Fibroblast of skin of left quadriceps (primary cell): ENCODE measurements at regions not wholly inside any gene's neighbourhood (a gene's known extent, or its start where the extent isn't known, plus 50 kb on each side); places are given as distances from the start of the nearest gene placed in this dataset.
"Not testable (repeated sequence)": the region's sequence is repeated elsewhere in the genome, so short reads cannot be mapped to it uniquely, and the experiment has no call there.

ENCODE experiments used
- DNase-seq, 2 experiments: peaks; one replicate each; pipeline ENCODE4 v3.0.0-alpha.2; 2013; ENCODE audit warnings: low read depth in 2 of 2

DNA sequence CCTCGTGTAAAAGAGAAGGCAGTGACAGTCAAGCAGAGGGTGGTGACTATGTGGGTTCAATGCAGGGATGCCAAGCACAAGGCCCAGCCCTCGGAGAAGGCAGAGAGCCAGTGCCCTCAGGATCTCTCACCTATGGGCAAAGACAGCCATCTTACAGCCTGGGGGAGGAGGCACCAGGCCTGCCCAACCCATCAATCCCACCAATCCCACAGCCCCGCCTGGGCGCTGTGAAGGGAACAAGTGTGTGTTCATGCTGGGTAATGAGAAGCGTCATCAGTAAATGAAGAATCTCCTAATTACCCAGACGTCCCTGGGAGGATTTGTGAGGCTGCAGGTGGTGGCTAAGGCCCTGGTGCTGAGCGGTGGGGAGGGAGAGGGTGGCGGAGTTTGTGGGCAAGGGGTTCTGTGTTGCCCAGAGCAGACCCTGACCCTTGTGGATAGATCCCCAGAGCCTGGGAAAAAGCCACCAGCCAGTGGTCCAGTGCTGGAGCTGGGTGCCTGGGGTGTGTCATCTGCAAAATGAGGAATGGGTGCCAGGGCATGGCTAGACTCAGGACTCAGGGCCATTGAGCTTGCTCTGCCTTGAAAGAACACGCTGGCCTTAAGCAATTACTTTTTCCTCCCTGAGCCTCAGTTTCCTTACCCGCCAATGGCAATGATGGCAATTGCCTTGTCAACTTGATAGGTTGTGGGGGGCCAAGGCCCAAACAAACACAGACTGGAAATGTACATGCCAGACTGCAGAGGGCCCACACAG lies 128.1 kb upstream of the UNC5B start:
- no peak for DNase-seq

DNA sequence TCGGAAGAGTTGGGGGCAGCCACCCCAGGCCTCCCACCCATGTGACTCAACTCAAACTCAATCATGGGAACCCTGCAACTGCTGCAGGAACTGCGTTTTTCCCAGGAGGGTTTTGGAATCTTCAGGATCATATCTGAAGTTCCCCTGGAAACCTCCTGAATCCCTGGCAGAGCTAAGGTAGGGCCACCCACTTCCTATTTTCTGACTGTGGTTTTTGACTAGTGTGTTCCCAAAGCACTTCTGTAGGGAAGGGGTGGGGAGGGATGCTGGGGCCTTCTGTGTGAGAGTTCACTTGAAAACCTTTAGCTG lies 127.6 kb upstream of the UNC5B start:
- DNase-seq, result no peak

DNA sequence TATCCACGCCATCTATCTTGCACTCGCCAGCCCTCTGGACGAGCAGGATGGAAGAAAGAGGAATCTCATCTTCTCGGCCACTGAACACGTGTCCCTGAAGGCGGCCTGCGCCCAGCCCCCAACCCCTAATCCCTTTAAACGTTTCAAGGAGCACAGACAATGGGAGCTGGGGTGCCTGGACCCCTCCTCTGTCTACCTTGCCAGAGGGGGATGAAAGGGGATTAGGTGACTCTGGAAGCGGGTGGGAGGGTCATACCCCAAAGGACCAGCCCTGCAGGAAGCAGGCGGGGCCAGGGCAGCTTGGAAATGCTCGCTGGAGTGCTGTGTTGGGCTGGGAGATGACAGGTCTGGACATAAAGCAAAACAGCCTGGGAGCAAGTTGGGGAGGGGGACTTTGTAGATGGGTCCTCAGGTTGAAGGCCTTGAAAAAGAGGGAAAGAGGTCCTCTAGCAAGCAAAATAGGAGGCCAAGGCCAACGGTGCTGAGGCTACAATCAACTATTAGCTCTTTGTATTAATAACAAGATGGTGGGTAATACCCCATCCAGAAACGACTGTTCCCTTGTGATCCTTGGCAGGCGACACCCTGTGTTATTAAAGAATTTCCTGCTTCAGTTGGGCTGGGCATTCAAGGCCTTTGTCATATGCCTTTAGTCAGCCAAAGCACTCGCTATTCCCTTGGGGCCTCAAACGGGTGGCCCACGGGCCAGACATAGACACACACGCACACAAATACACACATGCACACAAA lies 126.5 kb upstream of the UNC5B start:
- no peak for DNase-seq

DNA sequence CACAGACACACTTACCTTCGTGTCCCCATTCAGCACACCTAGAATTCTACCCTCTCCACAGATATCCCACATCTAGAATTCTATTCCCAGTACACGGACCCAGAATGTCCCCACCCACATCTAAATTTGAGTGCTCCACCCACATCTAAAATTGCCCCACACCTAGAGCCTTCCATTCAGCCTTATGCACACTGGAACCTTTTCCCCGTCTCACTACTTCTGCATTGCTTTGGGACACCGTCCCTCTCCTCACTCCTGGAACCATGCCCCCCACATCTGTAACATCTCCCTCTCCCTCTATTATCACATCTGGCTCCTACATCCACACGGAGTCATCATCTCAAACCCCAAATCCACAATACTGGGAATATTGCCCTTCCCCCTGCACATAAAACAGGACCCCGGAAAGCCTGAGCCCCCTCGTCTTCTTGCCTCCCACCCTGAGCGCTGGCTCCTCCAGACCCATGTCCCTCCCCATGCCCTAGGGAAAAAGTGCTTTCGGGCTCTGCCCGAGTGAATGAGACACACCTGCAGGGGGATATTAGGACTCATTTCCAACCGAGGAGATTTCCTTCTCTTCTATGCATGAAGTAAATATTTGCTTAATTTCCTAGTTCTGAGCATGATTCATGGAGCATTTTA lies 125.8 kb upstream of the UNC5B start:
- no peak for DNase-seq

DNA sequence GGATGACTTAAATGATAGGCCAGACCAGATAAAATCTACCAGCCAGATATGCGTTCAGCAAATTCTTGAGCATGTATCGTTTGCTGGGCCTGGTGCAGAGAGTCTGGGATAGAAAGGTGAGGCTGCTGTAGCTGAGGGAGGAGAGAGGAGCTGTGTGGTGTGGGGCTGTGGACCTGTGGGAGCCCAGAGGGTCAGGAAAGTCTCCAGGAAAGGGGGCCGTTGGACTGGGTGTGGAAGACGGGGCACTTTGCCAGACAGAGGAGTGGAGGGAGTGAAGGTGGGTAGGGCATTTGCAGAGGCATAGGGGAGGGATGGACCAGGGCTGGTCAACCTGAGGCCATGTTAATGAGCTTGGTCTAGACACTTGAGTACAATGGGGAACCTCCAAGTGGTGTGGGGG lies 124.7 kb upstream of the UNC5B start:
- DNase-seq, result no peak

DNA sequence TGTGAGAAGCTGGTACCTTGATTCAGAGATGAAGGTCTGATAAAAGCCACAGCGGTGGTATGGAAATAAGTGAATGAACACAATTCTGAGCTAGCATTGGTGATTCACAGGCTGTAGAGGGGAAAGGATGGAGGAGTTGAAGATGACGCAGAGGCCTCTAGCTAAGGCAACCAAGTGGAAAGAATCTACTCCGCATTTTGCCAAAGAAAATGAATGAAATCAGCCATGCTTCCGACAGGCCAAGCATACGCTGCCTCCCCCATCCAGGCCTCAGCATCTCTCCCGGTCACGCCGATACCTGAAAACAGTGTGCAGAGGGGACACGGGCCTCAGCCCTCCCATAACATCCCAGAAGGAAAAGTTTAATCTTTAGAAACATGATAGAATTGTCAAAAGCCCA lies 124.3 kb upstream of the UNC5B start:
- no peak for DNase-seq

DNA sequence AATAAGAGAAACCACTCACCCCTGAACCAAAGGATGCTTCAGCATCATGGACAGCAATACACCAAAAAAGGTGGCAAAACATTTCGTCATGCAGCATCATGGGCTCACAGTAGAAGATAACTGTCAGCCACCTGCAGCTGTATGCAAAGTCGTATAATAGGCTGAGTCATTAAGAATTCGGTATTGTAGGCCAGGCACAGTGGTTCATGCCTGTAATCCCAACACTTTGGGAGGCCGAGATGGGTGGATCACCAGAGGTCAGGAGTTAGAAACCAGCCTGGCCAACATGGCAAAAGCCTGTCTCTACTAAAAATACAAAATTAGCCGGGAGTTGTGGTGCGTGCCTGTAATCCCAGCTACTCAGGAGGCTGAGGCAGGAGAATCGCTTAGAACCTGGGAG lies 123.8 kb upstream of the UNC5B start:
- not testable (repeated sequence) for DNase-seq

DNA sequence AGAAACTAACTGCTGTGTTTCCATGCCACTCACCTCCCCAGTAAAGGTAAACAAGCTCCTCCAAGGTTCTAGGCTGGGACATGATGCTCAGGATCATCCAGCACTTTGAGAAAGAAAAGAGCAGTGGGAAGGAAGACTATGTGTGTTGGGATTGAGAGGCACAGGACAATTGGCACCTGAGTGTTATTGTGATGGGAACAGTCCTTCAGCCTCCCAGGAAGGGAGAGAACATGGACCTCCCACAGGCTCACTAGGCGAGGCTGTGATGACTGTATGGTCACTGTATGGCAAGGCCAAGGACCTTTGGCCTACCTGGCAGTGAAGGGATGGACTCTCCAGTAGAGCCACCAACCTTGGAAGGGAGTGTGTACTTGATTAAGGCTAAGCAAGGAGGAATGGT lies 123.2 kb upstream of the UNC5B start:
- no peak for DNase-seq

DNA sequence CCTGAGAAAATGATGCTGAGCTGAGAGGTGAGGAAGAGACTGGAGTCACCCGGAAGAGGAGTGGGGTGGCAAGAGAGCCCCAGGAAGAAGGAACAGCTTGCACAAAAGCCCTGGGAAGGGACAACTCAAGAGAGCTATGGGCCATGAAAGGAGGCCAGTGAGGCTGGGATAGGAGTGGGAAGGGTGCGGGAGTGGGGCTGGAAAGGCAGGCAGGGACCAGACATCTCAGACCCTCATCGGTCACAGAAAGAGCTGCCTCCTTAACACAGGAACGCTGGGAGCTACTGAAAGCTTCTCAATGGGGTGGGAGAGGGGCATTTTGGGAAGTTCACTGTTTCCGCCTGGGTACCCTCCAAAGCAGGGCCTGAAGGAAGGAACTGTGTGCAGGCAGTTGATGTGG lies 122.0 kb upstream of the UNC5B start:
- DNase-seq, result no peak

DNA sequence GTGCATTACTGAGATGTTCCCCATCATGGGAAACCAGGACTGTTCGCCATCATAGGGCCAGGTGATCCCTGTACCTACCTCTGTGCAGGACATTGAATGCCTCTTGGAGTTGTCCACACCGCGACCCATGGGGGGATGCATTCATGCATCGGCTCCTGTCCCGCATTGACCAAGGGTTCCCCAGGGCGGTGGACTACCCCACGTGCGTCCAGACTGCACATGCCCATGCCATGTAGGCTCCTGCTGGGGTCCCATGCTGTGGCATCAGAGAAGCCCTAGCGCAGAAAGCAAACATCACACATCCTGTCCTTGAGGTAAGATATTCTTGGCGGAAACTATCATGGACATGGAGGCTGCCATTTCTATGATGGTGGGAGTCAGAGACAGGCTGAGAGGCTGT lies 121.6 kb upstream of the UNC5B start:
- DNase-seq, result no peak

DNA sequence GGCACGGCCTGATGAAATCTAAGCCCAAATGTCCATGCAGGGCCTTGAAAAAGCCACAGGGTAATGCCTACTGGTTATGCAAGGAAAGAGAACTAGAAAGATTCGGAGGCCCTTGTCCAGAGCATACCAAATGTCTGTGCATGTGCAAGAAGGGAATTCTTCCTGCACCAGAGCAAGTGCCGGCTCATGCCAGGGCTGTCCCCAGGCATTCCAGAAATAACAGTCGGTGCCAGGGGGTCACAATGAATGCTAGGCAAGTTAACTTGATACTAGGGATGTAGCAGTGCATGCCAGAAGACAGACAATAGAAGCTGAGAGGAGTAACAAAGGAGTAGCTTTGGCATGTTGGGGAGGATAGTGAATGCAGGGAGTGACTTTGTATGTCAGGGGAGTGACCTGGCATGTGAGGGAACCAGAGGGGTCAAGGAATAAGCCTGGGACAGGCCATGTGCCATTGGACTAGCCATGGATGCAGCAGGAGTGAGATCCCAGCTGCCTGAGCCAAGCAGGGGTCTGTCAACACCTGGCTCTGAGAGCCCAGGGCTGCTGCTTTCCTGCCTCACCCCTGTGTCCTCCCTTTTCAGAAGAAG lies 119.5 kb upstream of the UNC5B start:
- DNase-seq, result no peak

DNA sequence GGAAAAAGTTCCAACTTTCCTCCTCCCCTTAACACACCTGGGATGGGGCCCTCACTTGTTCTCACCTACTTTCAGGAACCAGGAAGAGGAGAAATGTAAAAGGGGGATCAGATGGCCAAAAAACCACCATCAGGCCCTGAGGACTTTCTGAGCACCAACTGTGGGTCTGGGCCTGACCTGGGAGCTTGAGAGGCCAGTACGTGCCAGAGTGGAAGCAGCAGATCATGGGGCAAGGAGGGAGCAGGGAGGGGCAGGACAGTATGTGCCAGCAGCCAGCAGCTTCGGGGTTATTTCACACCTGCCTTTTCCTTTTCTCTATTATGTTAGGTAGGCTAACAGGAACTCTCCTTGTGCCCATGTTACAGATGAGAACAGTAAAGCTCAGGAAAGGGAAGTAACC lies 118.8 kb upstream of the UNC5B start:
- no peak for DNase-seq

DNA sequence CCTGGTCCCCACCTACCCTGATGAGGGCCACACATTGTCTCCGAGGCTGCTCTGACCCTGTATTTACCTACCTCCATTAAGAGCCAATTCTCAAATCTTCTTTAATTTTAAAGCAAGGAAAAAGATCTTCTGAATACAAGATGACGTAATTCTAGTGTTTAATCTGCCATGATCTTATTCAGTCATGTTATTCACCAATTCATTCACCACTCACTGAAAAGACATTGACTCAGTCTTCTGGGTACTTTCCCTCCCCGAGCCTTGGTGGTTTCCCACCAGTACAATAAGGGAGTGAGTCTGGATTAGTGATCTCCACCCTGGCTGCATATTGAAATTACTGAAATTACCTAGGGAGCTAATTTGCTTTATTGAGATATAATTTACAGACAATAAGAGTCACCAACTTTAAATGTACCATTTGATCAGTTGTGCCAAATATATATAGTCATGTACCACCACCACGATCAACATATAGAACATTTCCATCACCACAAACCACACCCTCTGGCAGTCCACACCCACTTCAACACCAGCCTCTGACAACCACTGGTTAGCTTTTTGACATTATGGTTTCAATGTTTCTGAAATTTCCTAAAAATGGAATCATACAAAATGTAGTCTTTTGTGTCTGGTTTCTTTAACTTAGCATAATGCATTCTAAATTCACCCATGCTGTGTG lies 117.5 kb upstream of the UNC5B start:
- DNase-seq, result no peak

DNA sequence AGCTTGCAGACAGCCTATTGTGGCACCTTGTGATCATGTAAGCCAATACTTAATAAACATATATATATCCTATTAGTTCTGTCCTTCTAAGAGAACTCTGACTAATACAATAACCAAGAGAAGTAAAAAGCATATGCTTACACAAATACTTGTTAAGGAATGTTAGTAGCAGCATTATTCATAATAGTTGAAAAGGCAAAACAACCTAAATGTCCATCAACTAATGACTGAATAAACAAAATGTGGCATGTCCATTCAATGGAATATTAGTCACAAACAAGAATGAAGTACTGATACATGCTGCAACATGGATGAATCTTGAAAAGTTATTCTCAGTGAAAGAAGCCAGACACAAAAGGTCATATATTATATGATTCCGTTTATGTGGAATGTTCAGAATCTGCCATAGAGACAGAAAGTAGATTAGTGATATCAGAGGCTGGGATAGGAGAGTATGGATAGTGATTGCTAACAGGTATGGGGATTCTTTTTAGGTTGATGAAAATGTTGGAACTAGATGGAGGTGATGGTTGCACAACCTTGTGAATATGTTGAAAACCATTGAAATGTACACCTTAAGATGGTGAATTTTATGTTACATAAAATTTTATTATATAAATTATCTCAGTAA lies 112.5 kb upstream of the UNC5B start:
- no peak for DNase-seq

DNA sequence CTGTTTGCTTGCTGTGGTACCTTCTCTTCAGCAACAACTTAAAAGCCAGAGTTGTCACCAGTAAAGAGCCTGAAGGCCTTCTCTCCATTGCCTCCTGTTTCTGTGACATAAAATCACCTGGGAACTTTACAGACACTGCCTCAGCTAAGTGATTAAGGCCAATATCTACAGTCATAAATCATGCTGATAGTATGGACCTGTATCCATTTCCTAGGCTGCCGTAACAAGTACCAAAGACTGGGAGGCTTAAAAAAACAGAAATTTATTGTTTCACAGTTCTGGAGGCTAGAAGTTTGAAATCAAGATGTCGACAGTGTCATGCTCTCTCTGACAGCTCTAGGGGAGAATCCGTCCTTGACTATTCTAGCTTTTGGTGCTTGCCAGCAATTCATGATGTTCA lies 108.4 kb upstream of the UNC5B start:
- no peak for DNase-seq

DNA sequence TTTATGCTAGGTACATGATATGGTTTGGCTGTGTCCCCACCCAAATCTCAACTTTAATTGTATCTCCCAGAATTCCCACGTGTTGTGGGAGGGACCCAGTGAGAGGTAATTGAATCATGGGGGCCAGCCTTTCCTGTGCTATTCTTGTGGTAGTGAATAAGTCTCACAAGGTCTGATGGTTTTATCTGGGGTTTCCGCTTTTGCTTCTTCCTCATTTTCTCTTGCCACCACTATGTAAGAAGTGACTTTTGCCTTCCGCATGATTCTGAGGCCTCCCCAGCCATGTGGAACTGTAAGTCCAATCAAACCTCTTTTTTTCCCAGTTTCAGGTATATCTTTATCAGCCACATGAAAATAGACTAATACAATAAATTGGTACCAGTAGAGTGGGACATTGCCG lies 106.2 kb upstream of the UNC5B start:
- DNase-seq, result not testable (repeated sequence)

DNA sequence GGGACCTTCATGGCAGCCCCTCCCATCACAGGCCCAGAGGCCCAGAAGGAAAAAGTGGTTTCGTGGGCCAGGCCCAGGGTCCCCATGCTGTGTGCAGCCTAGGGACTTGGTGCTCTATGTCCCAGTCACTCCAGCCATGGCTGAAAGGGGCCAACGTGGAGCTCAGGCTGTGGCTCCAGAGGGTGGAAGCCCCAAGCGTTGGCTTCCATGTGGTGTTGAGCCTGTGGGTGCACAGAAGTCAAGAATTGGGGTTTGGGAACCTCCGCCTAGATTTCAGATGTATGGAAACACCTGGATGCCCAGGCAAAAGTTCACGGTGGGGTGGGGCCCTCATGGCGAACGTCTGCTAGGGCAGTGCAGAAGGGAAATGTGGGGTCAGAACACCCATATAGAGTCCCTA lies 105.3 kb upstream of the UNC5B start:
- DNase-seq, result not testable (repeated sequence)

DNA sequence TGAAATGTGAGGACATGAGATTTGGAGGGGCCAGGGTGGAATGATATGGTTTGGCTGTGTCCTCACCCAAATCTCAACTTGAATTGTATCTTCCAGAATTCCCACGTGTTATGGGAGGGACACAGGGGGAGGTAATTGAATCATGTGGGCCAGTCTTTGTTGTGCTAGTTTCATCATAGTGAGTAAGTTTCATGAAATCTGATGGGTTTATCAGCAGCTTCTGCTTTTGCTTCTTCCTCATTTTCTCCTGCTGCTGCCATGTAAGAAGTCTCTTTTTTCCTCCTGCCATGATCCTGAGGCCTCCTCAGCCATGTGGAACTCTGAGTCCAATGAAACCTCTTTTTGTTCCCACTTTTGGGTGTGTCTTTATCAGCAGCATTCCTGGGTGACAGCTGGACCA lies 104.3 kb upstream of the UNC5B start:
- DNase-seq, result not testable (repeated sequence)

DNA sequence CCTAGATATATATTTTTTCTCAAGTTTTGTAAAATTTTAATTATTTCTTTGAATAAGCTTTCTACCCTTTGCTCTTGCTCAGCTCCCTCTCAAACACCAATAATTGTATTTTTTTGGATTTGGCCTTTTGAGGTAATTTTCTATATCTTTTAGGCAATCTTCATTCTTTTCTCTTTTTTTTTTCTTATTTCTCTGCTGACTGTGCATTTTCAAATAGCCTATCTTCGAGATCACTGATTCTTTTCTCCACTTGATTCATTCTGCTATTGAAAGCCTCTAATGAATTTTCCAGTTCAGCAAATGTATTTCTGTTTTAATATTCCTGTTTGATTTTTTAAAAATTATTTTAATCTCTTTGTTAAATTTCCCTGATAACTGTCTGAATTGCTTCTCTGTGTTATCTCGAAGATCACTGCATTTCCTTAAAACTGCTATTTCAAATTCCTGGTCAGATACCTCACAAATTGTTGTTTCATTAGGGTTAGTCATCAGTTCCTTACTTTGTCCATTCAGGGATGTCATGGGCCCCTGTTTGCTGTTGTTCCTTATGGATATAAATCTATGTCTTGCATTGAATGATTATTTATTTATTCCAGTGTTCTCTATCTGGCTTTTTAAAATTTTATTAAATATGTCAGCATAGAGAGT lies 100.1 kb upstream of the UNC5B start:
- no peak for DNase-seq

DNA sequence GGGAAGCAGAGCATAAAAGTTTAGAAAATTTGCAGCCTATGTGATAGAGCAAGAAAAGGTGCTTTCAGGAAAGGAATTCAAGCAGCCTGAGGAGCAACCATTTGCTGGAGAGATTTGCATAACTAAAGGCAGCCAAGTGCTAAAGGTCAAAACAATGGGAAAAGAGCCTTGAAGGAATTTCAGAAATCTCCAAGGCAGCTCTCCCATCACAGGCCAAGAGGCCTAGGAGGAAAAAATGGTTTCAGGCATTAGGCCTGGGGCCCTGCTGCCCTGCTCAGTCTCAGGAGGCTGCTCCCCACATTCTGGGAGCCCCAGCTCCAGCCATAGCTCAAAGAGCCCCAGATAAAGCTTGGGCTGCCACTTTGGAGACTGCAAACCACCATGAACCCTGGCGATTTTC lies 95.9 kb upstream of the UNC5B start:
- no peak for DNase-seq

DNA sequence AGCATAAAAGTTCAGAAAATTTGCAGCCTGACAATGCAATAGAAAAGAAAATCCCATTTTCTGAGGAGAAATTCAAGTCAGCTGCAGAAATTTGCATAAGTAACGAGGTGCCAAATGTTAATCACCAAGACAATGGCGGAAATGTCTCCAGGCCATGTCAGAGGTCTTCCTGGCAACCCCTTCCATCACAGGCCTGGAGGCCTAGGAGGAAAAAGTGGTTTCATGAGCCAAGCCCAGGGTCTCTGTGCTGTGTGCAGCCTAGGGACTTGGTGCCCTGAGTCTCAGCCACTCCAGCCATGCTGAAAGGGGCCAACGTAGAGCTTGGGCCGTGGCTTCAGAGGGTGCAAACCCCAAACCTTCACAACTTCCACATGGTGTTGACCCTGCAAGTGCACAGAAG lies 94.8 kb upstream of the UNC5B start:
- DNase-seq, result not testable (repeated sequence)
